ENCODE measurements at regions not wholly inside any gene's neighbourhood (a gene's known extent, or its start where the extent isn't known, plus 50 kb on each side); places are given as distances from the start of the nearest gene placed in this dataset.

DNA sequence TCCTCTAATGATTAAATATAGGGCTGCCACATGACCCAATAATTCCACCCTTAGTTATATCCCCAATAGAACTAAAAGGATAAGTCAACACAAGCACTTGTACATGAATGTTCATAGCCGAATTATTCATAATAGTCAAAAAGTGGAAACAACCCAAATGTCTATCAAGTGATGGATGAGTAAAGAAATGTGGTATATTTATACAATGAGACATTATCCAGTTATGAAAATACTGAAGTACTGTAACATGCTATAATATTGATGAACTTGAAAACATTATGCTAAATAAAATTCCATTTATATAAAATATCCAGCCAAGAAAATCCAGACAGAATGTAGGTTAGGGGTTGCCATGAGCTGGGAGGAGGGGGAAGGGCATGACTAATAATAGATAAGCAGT is 436.7 kb upstream of the AADAT start:
- no peak overlapping the region for H3K4me3 ChIP-seq (ENCODE audit: low read depth, low read length)
- no peak for DNase-seq (ENCODE audit: low read depth)
- TF ChIP-seq, protein P1, sequence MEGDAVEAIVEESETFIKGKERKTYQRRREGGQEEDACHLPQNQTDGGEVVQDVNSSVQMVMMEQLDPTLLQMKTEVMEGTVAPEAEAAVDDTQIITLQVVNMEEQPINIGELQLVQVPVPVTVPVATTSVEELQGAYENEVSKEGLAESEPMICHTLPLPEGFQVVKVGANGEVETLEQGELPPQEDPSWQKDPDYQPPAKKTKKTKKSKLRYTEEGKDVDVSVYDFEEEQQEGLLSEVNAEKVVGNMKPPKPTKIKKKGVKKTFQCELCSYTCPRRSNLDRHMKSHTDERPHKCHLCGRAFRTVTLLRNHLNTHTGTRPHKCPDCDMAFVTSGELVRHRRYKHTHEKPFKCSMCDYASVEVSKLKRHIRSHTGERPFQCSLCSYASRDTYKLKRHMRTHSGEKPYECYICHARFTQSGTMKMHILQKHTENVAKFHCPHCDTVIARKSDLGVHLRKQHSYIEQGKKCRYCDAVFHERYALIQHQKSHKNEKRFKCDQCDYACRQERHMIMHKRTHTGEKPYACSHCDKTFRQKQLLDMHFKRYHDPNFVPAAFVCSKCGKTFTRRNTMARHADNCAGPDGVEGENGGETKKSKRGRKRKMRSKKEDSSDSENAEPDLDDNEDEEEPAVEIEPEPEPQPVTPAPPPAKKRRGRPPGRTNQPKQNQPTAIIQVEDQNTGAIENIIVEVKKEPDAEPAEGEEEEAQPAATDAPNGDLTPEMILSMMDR (IDR thresholded peaks at IDR 0.05; ENCODE audit: insufficient read depth, low read depth, low read length, missing control alignments): no peak

DNA sequence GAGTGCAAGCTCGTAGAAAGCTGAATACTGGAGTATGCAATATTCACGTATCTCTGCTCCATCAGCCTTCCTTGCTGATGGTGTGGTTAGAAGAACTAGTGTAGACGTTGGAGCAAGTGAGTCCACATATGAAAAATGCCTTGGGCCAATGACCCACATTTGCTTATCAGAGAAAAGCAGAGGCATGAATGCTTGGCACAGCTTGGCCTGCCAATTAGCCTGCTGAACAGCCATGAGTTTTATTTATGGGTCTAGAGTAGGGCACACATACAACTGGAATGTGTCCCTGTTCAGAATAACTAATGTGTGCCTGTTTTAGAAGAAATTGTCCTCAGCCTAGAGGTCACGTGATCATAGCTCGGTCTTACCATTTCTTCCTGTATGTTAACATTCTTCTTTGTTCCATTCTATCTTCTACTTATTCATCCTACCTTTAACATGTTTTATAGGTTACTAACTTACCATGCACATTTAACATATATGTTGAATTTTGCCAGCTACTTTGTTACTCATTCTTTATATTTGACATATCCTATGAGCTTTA is 432.7 kb upstream of the AADAT start:
- TF ChIP-seq, protein P1 (IDR thresholded peaks at IDR 0.05; ENCODE audit: insufficient read depth, low read depth, low read length, missing control alignments): no peak
- no peak for DNase-seq (ENCODE audit: low read depth)

DNA sequence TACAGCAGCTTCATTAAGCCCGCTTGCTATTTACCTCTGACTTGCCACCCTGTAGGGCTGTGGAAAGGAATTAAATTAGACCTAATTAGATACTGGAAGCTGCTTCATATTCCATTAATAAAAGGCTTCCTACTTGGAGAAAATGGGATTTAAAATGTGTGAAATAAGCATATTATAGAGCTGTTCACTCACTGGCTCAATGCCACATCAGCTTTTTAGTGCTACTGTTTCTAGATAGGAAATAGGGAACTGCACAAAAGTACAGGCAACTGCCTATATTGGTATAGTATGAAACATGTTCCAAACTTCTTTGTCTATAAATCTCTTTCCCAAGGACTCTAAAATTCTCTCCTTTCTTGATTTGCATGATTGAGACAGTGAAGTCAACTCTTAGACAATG is 407.9 kb upstream of the AADAT start:
- peak overlapping the region; percentile 49 for H3K4me3 ChIP-seq (ENCODE audit: low read depth, low read length)
- DNase-seq (ENCODE audit: low read depth): no peak
- TF ChIP-seq, protein P1 (IDR thresholded peaks at IDR 0.05; ENCODE audit: insufficient read depth, low read depth, low read length, missing control alignments): no peak

More for the DNA sequence above, 432.7 kb upstream of the AADAT start:
- H3K4me3 ChIP-seq (ENCODE audit: low read depth, low read length): no peak overlapping the region

DNA sequence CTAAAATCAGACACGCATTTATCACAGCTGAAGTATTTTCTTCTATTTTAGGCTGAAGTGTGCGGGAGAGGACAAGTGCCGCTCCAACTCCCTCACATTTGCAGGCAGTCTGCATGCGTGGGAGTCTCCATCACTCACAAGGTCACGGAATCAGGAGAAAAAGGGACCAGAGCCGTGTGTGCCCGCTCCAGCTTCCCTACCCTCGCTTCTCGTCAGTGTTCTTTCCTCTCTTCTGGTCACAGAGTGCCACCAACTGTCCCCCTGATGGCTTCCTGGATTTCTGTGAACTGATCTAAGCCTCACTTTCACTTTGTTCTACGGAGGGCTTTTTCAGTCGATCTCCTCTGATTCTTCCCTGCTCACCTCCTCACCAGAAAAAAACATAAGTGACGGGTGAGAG is 407.4 kb upstream of the AADAT start:
- peak; percentile 52 for DNase-seq (ENCODE audit: low read depth)
- TF ChIP-seq, protein P1 (IDR thresholded peaks at IDR 0.05; ENCODE audit: insufficient read depth, low read depth, low read length, missing control alignments): no peak
- H3K4me3 ChIP-seq (ENCODE audit: low read depth, low read length): peak overlapping the region; percentile 49

DNA sequence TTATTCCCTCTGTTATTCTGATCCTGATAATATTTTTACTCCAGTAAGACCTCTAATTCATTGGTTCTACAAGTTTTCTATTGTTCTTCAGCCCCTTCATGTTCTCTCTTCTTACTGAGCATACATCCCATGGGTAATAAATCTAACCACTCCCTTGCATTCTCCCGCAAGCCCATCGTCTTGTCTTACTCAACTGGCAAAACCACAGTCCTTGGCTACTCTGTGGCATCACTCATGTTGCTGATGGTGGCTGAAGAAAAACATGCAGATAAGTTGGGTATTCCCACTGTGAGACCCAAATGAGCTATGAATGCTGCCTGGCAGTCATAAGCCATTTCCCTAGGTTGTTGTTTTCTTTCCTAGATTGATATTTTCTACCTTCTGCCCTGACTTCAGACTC is 402.2 kb upstream of the AADAT start:
- no peak for DNase-seq (ENCODE audit: low read depth)
- H3K4me3 ChIP-seq (ENCODE audit: low read depth, low read length): no peak overlapping the region
- TF ChIP-seq, protein P1 (IDR thresholded peaks at IDR 0.05; ENCODE audit: insufficient read depth, low read depth, low read length, missing control alignments): no peak

DNA sequence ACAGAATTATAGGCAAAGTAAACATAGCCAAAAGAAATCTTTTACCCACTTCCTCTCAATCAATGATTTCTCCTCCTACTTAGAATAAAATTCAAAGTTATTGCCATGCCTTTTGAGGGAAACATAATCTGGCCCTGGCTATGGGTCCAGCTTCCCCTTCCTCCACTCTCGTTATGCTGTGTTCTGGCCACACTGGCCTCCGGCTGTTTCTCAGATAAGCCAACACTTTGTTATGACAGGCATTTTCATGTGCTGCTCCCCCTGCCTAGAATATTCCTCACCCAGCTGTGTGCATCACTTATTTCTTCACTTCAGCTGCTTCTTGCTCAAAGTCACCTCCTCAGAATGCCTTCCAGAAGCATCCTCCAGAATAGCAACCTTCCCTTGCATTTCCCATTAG is 386.6 kb upstream of the AADAT start:
- H3K4me3 ChIP-seq (ENCODE audit: low read depth, low read length): no peak overlapping the region
- DNase-seq (ENCODE audit: low read depth): no peak
- TF ChIP-seq, protein P1 (IDR thresholded peaks at IDR 0.05; ENCODE audit: insufficient read depth, low read depth, low read length, missing control alignments): no peak

DNA sequence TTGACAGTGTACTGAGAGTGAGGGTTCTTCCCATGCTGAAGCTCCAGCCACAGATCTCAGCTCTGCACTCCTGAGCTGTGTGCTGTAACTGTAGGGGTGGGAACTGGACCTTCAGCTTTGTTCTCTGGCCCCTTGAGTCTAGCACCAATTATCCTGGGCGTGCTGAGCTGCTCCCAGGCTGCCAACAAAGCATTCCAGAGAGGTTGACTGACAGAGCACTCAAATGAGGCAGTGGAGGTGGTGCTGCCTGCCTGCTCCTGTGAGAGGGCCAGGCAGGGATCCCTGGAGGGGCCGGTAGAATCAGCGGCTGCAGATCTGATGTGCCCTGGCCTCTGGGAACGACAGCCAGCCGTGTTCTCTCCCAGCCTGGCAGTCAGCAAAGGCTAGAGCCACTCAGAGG is 375.7 kb upstream of the AADAT start:
- H3K4me3 ChIP-seq (ENCODE audit: low read depth, low read length): no peak overlapping the region
- TF ChIP-seq, protein P1 (IDR thresholded peaks at IDR 0.05; ENCODE audit: insufficient read depth, low read depth, low read length, missing control alignments): no peak
- no peak for DNase-seq (ENCODE audit: low read depth)
